ENCODE measurements at regions not wholly inside any gene's neighbourhood (a gene's known extent, or its start where the extent isn't known, plus 50 kb on each side); places are given as distances from the start of the nearest gene placed in this dataset.

- Histone ChIP-seq H4K20me1 (ENCODE audit: insufficient read depth) (no peaks in the 10 kb centered on the region), H3K36me3 (ENCODE audit: insufficient read depth, low read length) (no peaks in the 10 kb centered on the region), H3K9ac (ENCODE audit: low read length) (no peak overlapping the region), H3K27me3 (ENCODE audit: insufficient read depth, low read depth, low read length) (no peaks in the 10 kb centered on the region), H3K9me2 (ENCODE audit: insufficient read depth, low read length) (no peaks in the 10 kb centered on the region), H3K4me2 (ENCODE audit: low read length) (no peak overlapping the region), H3F3A (ENCODE audit: insufficient read depth, low read length, poor library complexity, severe bottlenecking) (no peaks in the 10 kb centered on the region), H2AFZ (ENCODE audit: low read depth, low read length) (no peak overlapping the region), H3K4me3 (ENCODE audit: low read length) (no peak overlapping the region), H3K79me2 (replicated peaks; ENCODE audit: insufficient read depth, low read length) (no peaks in the 10 kb centered on the region), H3K9me3 (ENCODE audit: low read length) (no peaks in the 10 kb centered on the region), H3K27ac (ENCODE audit: low read length) (no peak overlapping the region)
- TF ChIP-seq TAF1 (IDR thresholded peaks at IDR 0.05; ENCODE audit: low read depth): no peak
- TF ChIP-seq, protein P1, sequence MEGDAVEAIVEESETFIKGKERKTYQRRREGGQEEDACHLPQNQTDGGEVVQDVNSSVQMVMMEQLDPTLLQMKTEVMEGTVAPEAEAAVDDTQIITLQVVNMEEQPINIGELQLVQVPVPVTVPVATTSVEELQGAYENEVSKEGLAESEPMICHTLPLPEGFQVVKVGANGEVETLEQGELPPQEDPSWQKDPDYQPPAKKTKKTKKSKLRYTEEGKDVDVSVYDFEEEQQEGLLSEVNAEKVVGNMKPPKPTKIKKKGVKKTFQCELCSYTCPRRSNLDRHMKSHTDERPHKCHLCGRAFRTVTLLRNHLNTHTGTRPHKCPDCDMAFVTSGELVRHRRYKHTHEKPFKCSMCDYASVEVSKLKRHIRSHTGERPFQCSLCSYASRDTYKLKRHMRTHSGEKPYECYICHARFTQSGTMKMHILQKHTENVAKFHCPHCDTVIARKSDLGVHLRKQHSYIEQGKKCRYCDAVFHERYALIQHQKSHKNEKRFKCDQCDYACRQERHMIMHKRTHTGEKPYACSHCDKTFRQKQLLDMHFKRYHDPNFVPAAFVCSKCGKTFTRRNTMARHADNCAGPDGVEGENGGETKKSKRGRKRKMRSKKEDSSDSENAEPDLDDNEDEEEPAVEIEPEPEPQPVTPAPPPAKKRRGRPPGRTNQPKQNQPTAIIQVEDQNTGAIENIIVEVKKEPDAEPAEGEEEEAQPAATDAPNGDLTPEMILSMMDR (IDR thresholded peaks at IDR 0.05; ENCODE audit: poor library complexity, severe bottlenecking): no peak
Measured at GRCh38 chr18:22032392-22032961, 136.9 kb upstream of the GATA6 start.

DNA sequence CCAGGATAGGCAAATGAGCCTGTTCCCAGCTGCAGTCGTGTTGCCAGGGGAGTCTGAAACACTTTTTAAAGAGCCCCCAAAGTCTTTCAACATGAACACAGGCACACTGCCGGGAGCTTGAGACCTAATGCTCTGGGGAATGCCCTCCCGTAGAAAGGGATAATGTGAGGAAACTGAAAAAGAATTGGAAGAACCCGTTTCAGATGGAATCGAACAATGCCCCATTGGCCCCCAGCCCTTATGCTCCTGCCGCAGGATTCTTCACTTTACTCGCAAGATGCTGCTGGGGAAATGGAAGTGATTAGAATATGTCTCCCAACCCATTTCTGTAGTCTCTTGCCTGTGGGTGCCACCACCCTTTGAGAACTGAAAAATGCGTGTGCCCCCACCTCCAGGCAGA, 136.3 kb upstream of the GATA6 start:
- Histone ChIP-seq H3F3A (ENCODE audit: insufficient read depth, low read length, poor library complexity, severe bottlenecking) (no peaks in the 10 kb centered on the region), H3K9me3 (ENCODE audit: low read length) (no peaks in the 10 kb centered on the region), H3K27ac (ENCODE audit: low read length) (no peak overlapping the region), H3K9me2 (ENCODE audit: insufficient read depth, low read length) (no peaks in the 10 kb centered on the region), H3K9ac (ENCODE audit: low read length) (no peak overlapping the region), H2AFZ (ENCODE audit: low read depth, low read length) (no peak overlapping the region), H3K27me3 (ENCODE audit: insufficient read depth, low read depth, low read length) (no peaks in the 10 kb centered on the region), H4K20me1 (ENCODE audit: insufficient read depth) (no peaks in the 10 kb centered on the region), H3K4me3 (ENCODE audit: low read length) (no peak overlapping the region), H3K79me2 (replicated peaks; ENCODE audit: insufficient read depth, low read length) (no peaks in the 10 kb centered on the region), H3K4me2 (ENCODE audit: low read length) (no peak overlapping the region), H3K36me3 (ENCODE audit: insufficient read depth, low read length) (no peaks in the 10 kb centered on the region)
- TF ChIP-seq SMC3 (conservative IDR thresholded peaks at IDR 0.05; ENCODE audit: poor library complexity): no peak
- no peak for TF ChIP-seq REST (IDR thresholded peaks at IDR 0.05; ENCODE audit: borderline replicate concordance)
- no peak for TF ChIP-seq POLR2AphosphoS5 (IDR thresholded peaks at IDR 0.05)
- TF ChIP-seq TAF1 (IDR thresholded peaks at IDR 0.05; ENCODE audit: low read depth): no peak
- TF ChIP-seq, protein P1 (IDR thresholded peaks at IDR 0.05; ENCODE audit: poor library complexity, severe bottlenecking): no peak
- TF ChIP-seq RAD21 (conservative IDR thresholded peaks at IDR 0.05): no peak
- TF ChIP-seq MXI1 (conservative IDR thresholded peaks at IDR 0.05; ENCODE audit: poor library complexity, severe bottlenecking): no peak
- no peak for TF ChIP-seq EP300 (conservative IDR thresholded peaks at IDR 0.05; ENCODE audit: poor library complexity, severe bottlenecking)
- TF ChIP-seq EZH2 (IDR thresholded peaks at IDR 0.05; ENCODE audit: borderline replicate concordance, insufficient read depth, low read length, poor library complexity, severe bottlenecking): no peak
